ENCODE measurements at regions not wholly inside any gene's neighbourhood (a gene's known extent, or its start where the extent isn't known, plus 50 kb on each side); places are given as distances from the start of the nearest gene placed in this dataset.

DNA sequence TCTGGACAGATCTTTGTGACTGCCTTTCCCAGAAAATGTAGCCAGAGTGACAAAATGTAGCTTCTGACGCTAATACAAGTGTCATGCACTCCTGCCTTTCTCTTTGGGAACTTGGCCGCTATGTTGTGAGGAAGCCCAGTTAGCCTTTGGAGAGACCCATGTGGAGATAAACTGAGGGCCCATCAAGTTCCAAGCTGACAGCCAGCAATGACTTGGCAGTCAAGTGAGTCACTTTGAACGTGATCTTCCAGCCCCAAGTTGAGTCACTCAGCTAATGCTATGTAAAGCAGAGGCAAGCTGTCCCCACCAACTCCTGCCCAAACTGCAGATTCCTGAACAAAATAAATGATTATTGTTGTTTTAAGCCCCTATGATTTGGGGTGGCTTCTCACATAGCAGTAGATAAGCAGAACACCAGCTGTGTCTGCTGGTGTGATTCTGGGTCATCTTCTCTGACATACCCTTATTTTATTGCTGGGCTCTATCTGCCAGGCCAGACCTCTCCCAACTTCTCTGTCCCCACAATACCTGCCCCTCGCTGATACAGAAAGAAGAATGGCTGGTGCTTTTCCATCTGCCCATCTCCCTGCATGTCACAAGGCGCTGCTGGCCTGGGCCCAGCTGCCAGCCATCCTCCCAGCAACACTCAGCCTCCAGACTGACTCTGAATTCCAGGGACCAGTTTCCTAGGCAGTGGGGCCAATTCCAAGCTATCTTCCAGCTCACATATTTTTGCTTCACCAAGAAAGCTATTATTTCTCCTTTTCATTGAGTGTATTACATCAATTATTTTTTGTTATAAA, 274.8 kb downstream of the LRFN2 start:
- DNase-seq = no peak

DNA sequence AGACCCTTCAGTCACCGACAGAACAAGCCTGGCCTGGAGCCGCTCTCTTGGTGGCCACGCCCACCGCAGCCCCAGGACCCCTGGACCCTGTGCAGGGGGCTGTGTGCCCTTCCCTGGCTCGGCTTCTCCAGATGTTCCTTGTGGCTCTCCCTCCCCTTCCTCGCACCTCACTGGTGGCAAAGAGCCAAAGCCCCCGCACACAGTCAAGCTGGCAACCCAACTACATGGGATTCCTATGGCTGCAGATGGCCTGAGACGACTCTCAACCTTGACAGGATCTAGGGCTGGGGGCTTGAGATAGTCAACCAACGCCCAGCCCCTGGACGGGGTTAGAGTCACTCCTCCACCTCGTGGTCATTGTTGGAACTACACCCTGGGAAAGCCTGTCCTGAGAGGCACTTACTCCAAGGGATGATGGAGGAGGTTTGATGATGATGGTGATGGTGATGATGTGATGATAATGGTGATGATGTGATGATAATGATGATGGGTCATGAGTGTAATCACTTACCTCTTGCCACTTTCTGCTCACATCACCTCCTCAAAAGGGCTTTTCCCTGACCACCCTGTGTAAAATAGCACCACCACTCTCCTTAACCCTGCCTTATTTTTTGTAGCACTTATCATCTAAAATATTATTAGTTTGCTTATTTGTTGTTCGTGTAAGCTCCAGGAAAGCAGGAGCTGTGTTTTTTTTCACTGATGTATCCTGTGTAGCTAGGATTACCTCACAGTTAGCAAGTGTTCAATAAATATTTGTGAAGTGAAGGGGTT, 278.4 kb downstream of the LRFN2 start:
- DNase-seq = peak; percentile 40

DNA sequence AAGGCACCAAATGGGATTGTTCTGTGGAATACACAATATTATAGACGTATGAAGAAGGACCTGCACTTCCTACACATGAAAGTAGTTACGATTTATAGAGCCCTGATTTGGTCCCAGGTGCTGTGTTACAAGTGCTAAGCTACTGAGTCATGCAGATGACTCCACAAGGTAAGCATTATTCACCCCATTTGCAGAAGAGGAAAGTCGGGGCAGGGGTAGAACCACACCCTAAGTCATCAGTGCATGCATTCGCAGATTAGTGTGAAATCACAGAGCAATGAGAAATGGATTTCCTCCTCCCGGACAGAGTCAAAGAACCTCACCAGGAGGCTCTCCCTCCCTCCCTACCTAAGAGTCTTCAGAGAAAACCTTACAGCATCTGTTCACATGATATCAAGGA, 279.5 kb downstream of the LRFN2 start:
- no peak for DNase-seq

DNA sequence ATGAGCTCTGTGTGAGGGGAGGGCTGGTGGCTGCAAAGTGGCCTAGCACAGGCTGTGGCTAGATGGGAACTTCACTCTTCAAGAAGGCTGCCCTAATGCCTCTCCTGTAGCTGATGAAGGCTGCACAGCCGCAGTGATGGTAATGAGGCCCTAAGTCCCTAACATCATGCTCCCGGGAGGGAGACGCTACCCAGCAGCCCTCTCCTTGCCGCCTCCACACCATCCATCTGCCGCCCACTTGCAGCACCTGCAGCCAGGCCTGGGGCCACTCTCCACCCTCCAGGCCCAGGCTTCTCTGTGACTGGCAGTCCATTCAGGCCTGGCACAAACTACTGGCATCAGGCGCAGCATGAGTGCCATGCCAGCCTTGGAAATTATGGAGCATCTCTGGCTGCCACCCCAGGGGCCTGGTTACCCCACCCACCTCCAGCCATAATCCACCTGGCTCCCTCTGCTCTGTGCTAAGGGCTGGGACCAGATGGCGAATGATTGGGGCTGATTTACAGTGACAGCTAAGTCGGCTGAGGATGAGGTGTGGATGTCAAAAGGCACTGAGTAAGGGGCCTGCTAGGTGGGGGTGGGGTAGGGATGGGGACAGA, 284.2 kb downstream of the LRFN2 start:
- no peak for DNase-seq

DNA sequence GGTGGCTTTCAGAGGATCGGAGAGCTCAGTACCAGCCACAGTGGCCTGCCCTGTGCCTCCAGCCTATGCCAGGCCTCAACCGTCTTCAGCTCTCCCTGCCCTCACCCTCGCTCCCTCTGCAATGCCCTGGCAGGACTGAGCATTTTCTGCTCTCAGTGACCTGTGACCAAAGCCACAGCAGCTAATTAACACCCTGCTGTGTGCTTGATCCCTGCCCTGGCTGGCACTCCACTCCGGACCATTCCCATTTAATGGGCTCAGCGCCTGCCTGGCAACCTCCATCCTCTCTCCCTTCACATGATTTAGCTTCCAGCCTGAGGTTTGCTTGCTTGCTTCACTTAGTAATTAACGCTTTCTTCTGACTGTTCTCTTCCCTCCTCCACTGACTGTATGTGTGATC, 287.5 kb downstream of the LRFN2 start:
- no peak for DNase-seq

DNA sequence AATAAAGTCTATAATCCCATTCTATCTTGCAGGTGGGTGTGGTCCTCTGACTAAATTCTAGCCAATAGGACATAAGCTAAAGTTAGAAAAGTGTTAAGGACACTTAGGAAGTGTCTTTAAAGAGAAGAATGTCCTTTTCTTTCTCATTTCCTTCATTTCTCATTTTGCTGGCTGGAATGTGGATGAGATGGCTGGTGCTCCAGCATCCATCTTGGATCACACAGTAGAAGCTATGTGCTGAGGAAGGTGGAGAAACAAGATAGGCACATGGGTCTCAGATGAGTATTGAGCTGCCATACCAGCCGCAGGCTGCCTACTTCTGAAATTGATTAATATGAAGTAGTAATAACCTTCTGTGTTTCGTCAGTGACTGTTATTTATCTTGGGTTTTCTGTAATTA, 289.0 kb downstream of the LRFN2 start:
- no peak for DNase-seq

DNA sequence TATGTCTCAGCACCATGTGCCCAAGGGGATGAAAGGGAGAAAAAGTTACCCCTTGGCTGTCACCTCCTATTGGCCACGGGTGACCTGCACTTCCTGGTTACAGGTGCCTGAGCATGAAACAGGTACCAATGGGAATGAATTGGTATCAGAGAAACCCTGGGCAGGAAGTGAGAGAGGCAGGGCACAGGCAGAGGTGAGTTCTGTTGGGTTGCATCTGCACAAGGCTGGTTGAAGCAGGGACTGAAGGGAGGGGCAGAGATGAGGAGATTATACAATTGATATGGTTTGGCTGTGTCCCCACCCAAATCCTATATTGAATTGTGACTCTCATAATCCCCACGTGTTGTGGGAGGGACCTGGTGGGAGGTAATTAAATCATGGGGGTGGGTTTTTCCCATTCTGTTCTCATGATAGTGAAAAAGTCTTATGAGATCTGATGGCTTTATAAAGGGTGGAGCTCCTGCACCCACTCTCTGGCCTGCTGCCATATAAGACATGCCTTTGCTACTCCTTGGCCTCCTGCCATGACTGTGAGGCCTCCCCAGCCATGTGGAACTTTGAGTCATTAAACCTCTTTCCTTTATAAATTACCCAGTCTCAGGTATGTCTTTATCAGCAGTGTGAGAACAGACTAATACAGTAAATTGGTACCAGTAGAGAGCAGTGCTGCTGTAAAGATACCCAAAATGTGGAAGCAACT, 291.8 kb downstream of the LRFN2 start:
- no peak for DNase-seq

DNA sequence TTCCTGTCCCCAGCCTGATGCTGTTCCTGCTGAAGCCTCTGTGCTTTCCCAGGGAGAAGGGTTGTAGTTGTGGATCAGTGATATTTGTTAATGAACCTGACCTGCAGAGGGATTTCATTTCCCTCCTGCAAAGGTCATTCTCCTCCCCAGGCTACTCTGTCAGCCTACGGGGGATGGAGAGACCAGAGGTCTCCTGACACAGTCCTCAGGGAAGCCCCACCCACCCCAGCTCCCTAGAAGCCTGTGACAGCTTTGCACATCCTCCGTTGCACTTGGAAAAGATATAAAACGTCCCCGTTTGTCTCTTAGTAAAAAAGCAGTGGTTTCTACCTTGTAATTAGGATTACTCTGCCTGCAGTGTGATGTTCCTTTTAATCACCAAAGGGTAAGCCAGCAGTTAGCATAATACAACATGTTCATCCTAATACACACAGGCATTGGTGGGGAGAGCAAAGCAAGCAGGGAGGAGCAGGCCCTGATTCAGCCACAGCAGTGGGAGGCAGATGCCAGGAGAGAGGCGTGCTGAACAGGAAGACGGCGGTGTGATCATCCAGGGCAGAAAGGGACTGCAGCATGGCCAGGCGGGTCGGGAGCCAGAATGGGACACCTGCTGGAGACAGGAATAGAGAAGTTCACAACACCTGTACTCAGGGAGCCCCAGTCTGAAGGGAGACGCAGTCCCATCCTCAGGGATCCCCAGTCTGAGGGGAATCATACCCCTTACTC, 293.5 kb downstream of the LRFN2 start:
- no peak for DNase-seq

DNA sequence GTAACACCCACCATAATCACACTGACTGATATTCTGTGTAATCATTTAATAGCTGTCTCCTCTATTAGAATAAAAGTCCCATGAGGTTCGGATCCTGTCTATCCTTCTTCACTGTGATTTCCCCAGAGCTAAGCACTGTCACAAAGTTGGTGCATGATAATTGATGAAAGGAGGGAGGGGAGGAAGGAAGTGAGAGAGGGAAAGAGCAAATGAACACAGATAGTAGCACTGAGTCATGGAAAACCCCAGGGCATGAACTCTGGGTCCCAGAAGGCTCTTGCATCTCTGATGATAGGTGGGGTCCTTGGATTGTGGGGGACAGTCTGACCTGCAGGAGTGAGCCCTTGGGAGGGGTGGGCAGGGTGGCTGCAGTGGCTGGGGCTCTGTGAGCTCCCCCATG, 294.1 kb downstream of the LRFN2 start:
- no peak for DNase-seq

DNA sequence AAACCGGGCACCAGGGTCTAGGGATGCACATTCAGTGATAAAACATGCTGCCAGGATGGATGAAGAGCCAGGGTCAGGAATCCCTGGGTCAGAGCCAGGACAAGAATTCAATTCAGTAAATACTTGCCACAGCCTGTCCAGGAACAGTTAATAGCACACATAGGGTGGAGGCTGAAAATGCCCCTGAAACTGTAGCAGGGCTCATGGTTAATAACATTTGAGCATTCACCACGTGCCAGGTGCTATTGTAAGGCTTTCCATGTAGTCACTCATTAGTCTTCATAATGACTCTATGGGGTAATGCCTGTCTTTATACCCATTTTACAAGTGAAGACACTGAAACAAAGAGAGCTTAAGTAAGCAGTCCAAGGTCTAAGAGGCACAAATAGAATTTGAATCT, 296.3 kb downstream of the LRFN2 start:
- DNase-seq = peak; percentile 93

DNA sequence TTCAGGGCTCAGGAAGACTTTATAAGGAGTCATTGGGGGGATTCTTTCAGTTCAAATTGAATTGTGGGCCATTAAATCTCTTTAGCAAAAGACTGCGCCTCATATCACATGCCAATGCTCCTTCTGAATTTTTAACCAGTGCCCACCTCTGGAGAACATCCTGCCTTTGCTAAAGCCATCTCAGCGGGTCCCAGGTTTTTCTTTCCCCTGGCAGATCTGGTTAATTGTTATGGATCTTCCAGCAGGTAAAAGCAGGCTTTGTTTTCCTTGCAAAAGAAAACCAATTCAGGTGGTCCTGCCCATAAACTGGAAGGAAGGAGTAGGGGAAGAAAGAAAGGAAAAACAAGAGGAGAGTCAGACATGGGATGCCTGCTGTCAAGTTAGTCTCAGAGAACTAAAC, 298.2 kb downstream of the LRFN2 start:
- DNase-seq = no peak

DNA sequence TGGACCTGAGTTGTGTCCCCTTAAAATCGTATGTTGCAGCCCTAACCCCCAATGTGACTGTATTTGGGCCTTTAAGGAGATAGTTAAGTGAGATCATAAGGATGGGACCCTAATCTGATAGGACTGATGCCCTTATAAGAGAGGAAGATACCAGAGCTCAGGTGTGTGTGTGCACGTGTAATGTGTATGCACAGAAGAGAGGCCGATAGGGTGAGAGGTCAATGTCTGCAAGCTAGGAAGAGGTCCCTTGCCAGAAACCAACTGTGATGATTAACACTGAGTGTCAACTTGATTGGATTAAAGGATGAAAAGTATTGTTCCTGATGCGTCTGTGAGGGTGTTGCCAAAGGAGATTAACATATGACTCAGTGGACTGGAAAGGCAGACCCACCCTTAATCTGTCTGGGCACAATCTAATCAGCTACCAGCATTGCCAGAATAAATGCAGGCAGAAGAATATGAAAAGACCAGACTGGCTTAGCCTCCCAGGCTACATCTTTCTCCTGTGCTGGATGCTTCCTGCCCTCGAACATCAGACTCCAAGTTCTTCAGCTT, 299.8 kb downstream of the LRFN2 start:
- no peak for DNase-seq

DNA sequence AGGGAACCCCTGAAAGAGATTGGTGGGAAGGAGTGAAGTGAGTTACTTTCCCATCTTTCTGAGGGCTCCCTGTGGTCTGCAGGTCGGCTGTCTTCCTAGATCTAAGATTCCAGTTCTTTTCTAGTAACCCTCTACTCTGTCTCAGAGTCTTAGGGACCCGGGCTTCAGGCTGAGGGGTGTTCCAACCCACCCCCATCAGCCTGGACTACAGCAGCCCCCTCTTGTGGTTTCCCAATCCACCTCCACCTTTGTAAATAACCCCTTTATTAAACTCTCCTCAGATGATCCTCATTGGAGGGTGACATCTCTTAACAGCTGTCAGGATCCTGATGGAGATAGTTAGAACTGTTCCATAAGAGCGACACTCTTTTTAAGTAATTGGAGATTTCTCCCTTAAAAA, 300.4 kb downstream of the LRFN2 start:
- no peak for DNase-seq

DNA sequence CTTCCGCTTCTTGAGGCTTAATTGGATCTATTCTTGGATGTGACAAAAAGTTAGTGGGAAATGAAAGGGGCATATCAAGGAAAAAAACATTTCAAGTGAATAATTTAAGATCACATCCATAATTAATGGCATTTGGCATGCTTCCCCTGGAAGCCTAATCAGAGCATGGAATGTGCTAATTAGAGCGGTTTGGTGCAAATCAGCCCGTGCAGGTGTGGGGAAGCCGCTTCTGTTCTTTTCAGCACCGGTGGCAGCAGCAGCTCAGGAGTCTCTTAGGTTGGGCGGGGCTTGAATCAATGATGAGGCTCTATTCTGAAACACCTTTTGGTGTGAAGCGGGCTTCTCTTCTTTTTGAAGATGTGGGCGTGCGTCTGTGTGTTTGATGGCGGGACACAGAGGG, 301.2 kb downstream of the LRFN2 start:
- DNase-seq = peak; percentile 63

DNA sequence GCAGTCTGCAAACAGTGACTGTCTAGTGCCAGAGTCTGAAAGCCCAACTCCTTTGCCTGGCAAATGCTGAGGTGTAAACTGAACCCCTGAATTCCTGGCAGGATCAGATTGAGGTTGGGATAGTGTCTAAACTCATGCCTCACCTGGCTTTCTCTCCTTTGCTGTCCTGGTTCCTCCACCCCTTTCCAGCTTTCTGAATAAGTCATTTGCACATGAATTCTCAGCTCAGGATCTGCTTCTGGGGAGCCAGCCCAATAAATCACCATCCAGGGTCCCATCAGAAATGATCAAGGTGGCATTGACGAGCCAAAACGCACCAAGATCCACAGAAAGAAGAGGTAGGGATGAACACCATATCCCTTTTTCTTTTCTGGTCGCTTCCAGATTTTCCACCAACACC, 301.6 kb downstream of the LRFN2 start:
- no peak for DNase-seq

DNA sequence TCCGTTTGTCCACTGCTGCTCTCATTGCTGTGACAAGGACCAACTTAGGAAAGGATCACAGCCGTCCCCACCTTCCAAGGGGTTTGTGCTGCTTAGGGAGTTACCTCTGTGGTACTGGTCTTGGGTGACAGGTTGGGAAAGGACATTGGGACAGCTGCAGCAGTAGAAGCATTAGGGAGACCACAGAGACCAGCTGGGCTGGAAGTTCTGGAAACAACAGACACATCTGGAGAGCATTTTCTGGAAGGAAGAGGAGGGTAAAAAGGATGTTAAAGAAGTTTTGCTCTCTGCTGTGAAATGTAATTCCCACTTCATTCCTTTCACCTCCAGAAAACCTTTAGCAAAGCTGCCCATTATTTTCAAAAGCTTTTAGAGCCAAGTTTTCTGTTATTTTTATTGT, 304.2 kb downstream of the LRFN2 start:
- DNase-seq = no peak

DNA sequence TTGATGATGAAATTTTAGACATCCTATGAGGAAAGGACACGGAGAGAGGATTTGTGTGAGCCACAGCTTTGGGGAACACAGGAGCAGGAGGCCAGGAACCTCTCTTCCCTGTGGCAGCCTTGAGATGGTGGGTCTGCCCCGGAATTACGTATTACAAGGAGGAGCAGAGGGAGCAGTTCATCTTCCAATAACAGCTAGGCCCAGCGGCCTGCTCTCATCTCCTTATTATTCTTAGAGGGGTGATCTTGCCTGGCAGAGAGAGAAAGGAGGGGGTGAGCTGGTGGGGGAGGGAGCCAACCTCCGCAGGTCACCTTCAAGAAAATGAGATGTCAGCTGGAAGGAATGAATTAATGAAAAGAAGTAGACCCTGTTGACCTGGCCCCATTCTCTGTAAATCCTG, 305.8 kb downstream of the LRFN2 start:
- no peak for DNase-seq

DNA sequence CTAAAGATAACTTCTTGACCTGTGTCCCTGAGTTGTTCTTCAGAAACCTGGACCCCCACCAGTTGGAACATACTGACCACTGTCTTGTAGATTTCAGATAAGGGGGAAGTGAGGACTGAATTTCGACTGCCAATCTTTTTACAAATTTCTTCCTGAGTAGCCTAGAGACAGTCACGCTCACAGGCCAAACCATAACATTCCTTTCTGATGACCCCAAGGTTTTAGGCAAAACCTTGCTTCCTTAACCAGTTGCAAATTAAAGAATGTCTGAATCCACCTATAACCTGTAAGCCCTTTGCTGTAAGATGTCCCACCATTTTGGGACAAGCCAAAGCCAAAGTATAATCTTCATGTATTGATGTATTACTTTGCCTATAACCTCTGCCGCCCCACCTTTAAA, 306.9 kb downstream of the LRFN2 start:
- DNase-seq = no peak

DNA sequence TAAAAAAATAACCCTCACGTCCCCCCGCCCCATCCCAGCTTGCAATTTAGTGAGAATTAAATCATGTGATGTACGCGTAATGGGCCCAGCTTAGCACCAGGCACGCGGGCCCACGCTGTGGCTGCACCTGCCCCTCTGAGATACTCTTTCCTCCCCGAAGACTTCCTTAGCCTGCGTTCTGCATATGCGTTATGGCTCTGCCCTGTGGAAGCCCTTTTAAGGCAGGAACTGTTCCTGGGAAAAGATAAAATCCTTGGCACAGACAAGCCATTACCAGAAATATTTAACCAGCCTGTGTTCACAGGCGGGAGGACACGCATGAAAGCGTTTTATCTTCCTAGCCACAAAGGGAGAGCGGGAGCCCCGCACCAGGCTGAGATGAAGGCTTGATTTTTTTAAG, 311.0 kb downstream of the LRFN2 start:
- DNase-seq = no peak

DNA sequence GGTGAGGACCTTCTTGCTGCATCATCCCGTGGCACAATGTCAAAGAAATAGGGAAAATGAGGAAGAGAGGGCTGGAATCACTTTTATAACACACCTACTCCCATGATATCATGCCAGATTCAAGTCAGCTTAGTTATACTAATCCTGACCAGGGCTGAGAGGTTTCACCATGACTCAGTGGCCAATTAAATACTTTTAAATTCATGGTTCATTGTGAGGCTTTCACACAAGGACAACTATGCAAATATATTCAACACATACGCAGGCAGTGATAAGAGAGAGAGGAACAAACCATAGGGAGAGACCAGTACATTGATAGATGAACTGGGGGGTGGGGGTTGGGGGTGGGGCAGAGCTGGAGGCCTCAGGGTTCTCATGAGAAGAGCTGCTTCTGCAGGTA, 313.1 kb downstream of the LRFN2 start:
- DNase-seq = no peak

DNA sequence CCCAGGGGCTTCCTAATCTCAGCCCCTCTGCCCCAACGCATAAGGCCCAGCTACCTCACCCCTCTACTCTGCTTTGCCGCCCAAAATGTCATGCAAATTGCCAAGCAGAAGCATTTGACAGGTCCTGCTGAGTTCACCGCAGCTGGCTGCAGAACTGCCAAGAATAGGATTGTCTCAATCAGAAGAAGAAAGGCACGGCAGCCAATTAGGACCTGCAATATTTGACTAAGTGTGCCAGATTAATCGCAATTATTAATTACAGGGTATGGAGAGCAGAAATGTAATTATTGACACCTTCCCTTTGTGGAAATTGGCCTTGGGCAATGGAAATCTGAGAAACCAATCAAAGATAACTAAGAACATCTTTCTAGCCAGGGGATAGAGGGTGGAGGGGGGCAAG, 318.6 kb downstream of the LRFN2 start:
- DNase-seq = peak; percentile 4

DNA sequence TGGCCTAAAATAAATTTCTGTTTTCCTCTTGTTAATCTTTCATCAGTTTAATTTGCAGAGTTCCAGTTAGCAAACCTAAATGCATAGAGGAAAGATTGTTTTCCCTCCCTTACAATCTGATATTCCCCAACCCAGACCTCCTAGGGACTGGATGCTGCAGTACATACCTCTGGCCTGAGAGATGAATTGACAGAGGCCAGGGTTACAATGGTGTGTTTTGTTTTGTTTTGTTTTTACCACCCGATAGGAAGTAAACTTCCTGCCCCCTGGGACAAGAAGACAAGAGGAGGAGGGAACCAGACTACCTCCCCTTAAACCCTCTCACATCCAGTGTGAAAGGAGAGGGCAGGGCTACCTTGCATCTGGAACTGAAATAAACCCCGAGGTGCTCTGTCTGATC, 319.0 kb downstream of the LRFN2 start:
- no peak for DNase-seq

DNA sequence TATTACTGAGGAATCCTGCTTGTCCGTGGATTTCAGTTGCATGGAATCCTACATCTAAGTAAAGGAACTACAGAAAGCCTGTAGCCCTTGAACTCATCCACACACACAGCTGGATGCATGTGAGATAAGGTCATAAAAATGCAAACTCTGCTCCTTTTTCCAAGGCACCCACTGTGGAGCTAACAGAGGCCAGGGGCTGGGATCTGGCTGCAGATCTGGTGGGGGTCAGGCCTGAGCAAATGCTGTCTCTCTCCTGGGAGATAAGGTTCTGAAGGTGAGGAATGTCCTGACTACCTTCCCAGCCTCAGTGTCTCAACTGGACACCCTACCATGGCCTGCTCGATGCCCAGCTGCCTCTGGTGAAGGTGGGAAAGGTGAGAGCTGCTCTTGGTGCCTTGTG, 321.5 kb downstream of the LRFN2 start:
- DNase-seq = no peak

Measured in NCI-H1105 treated with DMSO at 0.1 percent for 48 hours (cell line).